GM21381 (cell line): ENCODE measurements at regions not wholly inside any gene's neighbourhood (a gene's known extent, or its start where the extent isn't known, plus 50 kb on each side); places are given as distances from the start of the nearest gene placed in this dataset.

Source experiments
- ATAC-seq: cut with Tn5 transposase; IDR thresholded peaks from one replicate; pipeline ENCODE4 v1.9.1; 2021; ENCODE audit warnings: mild to moderate bottlenecking, moderate library complexity; ENCODE audit not compliant: unreplicated experiment

DNA sequence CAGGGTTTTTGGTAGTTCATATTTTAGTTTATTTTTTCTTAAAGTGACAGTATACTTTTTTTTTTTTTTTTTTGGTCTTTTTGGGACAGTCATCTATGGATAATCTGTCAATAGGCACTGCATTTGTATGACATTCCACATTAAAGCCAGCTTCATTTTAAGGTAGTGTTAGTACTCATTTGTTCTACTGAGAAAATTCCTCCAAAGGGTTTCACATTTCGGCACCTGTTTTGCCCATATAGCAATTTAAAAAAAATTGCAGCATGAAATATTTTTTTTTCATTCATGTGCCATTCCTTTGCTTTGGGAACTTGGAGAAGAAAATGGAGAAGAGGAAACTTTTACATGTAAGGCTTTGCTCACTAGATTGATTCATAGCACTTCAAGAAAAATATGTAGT, 276.3 kb upstream of the TCF4 start:
- no peak for ATAC-seq

DNA sequence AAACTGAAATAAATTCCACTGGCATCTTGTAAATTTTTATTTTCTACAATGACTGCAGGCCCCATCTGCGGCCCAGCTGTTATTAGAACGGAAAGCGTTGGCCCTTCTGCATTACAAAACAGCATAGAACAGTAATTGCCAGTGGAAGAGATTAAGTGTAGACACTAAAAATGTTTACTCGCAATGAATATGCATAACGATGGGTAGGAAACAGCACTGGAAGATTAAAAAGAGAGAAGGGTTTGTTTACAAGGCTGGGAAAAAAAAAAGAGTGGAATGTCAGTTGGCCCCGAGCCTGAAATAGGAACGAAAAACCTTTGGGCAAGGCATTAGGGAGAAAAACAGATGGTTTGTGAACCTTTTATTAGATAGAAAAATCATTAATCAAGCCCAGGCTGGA, 275.9 kb upstream of the TCF4 start:
- no peak for ATAC-seq

DNA sequence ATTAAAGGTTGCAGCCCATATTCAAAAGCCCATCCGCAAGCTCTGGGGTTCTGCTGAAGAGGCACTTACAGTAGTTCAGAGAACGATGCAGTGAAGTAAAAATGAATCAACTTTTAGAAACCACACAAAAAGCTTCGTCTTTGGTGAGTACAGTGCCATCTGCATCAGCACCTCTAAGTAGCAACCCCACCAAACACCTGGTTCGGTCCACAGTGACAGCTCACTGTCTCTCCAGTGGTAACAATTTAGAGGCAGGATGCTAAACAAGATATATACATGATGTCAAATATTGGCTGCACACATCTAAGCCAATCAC, 275.4 kb upstream of the TCF4 start:
- ATAC-seq = no peak

DNA sequence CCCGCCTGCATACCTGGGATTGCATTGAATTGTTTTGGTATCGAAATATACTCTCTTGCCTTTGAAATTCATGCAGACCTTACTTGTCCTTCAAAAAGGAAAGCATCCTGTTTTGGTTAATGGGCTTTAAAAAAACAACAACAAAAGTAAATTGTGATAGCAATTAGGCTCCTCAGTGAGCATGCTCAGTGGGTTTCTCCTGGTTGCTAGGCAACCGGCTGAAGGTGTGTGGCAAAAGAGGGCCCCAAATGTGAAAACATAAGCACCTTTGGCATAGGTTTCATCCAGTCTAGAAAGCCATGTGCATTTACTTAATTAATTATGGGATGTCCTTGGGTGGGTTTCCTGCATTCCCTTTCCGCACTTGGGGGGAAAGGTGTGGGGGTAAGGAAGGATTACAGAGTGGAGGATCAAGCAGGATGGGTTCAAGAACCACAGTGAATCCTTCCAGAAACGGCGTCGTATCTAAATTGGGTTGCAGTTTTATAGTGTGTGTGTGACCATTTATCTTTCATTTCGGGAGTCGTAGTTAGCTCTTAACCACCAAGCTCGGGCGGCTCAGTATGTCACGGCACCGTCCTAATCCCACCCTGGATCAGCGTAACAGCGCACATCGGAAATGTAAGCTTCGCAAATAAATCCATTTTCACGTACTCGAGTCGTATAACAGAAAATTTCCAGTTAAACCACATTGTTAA, 274.9 kb upstream of the TCF4 start:
- no peak for ATAC-seq

DNA sequence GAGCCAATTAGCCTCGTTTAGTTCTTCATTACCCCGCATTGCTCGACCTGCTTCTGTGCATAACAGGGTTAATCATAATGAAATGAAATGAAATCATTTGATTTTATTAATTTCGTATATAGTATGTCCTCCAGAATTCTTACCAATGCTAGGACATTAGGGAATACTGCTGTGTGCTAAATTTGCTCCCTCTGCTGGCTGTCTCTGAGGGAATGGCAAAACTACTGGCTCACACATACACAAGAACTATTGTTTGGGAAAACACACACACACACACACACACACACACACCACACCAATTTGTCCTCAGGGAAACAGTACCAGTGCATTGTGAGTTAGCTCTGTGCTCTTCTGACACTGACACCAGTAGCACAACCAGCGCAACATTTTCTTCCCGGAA, 273.3 kb upstream of the TCF4 start:
- no peak for ATAC-seq

DNA sequence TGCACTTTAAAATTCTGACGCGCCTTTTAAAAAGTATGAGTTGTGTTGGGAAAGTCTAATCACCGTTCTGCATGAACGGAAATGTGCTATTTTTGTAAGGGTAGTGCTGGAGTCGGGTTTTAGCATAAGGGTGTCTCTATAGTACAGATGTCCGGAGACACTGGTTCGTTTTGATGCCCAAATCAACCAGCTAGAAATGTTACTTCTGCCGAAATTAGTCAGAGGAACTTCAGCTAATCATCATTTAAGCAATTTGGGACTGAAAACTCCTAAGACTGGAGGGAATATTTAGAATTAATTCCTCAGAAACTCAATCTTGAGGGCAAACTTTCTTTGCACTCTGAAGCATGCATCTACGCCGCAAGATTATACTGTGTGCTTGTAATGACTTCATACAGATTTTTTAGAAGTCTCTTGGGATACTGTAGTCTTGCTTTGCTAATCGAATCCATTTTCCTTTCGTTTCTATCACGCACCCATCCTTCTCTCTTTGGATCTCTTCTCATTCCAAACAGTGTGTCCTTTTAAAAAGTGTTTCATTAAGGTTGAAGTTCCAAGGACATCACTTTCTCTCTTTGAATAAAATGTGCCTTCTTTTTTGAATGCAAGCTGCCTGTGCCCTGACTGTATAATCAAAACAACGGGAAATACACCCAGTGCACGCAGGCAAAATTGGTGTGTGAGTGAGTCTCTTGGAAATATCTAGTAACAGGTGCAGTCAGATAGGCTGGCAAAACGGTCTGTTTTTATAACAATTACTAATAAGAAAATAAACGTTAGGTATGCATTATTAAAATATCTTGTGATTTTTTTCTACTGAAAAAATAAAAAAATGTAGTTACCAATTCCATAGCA, 270.9 kb upstream of the TCF4 start:
- ATAC-seq = no peak

DNA sequence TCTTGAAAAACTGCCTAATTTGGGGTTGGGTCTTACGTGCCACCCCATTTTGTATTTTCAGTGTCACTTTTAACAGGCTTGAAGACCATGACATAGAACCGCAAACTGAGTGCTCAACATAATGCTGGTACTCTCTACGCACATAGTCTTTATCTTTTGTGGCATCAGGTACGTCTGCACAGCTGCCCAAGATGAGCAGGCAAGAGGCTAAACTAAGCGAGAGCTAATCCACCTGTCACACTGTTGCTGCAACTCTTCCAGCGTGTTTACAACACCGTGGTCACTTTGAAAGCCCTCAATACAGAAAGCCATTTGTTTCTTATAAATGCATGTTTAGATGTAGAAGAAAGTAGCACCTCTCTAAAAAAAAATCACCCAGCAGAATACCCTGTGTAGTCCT, 270.0 kb upstream of the TCF4 start:
- no peak for ATAC-seq

DNA sequence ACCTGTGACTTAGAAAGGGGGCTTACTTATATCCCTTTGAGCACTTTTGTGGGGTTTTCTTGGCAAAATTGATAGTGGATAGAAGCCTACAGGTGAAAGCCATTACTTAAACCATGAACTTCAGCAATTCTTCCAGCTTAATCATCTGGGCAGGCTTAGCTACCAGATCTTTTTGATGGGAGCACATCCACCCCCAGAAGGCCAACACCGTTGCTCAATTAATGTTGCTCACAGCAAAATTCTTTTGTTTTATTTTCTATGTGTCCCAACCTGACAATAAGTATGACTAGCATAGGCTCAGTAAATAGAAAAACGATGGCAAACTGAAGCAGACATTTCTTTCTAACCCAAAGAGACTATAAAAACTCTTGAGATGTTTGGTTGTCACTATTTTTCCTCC, 269.4 kb upstream of the TCF4 start:
- no peak for ATAC-seq

DNA sequence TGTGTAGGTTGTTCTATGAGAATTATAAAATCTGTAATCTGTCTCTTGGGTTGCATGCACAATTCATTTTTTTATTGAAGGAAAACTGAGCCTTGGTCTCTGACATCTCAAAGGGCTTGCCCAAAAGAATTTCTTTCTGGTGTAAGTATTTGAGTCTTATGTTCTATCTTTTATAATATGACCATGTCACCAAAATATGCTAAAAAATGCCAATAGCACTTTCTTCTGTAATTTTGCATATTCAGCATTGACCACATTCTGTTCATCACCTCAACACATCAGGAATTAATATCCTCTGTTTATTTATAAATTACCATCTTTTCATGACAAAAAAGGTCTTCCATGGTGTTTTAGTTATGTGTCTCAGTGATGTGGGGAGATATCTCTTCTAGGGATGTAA, 268.7 kb upstream of the TCF4 start:
- no peak for ATAC-seq

DNA sequence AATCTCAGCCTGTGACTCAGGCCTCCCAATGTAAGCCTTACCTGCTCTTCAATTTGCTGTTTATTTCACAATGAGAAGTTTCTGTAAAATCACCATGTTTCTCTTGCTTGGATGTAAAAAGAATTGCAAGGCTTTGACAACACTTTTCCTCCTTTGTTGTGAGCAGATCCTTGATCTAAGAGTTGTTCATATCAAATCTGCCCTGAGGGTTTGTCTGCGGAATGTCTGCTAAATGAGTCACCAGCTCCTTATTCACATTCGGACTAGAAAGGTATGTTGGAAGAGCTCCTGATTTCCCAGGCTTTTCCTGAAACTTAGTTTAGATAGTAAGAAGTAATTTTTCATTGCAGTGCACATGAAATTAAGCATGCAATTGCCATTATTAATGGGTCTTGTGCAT, 268.2 kb upstream of the TCF4 start:
- no peak for ATAC-seq

DNA sequence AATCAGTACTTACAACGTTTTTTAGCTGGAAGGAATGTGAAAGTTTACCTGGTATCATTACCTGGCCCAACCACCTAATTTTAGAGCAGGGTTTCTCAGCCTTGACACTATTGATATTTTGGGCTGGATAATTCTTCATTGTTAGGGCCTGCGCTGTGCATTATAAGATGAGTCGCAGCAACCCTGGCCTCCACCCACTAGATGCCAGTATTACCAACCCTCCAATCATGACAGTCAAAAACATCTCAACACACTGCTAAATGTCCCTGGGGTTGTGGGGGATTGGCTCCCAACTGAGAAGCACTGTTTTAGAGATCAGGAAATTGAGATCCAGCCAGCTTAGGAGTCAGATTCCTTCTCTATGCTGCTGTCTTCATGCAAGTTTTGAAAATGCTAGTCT, 265.3 kb upstream of the TCF4 start:
- no peak for ATAC-seq

DNA sequence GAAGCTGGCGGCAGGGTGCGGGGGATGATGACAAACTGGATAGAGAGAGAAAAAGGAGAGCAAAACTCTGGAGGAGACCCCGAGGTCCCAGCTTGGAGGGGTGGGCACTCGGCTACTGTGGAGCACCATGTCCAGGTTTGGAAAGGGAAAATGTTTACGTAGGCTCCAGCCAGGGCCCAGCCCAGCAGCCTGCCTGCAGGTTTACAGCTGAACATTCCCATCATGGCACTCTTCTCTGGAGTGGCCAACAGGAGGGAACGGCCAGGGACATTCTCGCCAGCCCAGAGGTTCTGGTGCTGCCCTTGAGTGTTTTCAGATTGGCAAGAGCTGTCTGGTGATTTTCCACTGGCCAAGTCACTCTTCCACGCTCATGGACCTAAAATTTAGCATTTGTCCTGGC, 262.9 kb upstream of the TCF4 start:
- ATAC-seq = no peak

DNA sequence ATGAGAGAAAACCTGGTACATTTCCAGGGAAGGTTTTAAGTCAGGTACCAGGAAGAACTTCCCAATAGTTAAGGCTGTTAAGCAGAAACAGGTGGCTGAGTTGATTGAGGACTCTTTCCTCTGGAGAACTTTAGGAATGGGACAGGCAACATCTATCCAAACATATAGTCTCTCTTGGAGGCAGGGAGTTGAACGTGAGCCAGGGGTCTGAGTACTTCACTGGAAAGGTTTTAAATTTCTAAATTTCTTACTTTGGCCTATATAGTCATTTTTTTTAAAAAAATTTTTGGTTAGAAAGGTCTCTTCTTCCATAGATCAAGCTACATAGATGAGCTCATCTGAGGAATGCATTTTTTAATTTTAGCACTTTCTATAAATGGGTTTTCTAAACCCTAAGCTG, 261.4 kb upstream of the TCF4 start:
- no peak for ATAC-seq

DNA sequence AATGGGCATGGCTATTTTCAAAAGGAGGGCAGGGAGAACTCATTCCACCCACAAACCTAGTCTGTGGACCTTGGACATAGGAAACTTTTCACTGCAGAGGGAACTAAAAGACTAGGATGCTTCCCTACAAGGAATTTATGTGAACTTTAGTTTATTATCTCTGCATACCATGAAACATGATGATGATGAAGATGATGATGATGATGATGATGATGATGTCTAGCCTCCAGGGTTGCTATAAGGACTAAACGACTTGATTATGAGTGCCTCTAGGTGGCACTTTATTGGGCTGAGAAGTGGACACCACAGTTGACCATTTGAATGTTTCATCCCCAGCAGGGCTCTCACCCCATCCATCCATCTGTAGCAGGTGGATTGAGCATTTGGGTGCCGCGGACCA, 260.0 kb upstream of the TCF4 start:
- no peak for ATAC-seq

DNA sequence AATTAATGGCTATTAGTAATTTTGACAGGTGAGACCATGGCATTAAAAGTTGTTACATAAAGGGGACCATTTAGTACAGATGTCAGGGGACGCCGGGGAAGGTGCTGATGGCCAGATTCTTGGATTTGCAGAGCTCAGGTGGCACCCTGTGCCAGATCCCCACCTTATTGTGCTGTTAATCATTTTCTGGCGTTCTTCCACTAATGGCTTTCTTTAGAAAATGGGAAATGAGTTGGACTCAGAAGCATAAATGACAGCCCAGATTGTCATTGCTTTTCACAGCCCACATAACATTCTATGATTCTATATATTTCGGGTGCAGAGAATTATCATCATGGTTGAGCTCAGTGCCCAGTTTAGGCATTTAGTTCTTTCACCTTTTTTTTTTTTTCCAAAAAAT, 257.2 kb upstream of the TCF4 start:
- ATAC-seq = no peak

DNA sequence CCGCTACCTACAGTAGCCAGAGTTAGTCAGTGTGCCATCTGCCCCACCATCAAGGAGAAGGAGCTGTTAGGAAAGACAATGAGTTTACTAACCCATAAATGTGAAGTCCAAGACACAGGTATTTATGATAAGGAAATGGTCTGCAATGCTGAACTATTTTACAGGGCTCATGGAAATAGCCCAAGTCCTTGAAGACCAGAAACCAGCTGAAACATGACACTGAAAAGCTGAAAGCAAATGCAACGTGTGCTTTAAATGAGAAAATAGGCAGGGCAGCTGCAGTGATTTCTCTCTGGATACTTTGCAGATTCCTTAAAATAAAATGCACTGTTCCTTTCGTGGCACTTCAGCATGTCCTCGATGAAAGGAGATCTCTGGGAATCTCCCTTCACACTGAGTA, 256.4 kb upstream of the TCF4 start:
- ATAC-seq = no peak

DNA sequence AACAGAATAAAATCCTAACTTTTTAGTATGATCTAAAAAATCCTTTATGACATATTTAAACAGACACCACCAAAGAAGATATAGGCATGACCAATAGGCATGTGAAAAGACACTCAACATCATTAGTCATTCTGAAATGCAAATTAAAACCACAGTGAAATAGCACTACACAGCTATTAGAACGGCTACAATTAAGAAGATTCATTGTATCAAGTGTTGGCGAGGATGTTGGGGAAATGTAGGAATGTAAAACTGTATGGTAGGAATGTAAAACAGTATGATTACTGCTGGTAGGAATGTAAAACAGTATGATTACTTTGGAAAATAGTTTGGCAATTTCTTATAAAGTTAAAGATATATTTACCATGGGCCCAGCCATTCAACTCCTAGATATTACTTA, 253.3 kb upstream of the TCF4 start:
- no peak for ATAC-seq

DNA sequence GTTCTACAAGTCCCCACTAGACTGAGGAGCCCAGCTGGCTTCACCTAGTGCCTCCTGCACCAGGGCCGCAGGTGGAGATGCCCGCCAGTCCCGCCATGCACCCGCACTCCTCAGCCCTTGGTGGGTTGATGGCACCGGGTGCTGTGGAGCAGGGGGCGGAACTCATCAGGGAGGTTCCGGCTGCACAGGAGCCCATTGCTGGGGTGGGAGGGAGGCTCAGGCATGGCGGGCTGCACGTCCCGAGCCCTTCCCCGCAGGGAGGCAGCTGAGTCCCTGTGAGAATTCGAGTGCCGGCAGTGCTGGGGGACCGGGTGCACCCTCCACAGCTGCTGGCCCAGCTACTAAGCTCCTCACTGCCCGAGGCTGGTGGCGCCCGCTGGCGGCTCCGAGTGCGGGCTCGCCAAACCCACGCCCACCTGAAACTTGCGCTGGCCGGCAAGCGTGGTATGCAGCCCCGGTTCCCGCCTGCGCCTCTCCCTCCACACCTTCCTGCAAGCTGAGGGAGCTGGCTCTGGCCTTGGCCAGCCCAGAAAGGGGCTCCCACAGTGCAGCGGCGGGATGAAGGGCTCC, 252.7 kb upstream of the TCF4 start:
- ATAC-seq = no peak

DNA sequence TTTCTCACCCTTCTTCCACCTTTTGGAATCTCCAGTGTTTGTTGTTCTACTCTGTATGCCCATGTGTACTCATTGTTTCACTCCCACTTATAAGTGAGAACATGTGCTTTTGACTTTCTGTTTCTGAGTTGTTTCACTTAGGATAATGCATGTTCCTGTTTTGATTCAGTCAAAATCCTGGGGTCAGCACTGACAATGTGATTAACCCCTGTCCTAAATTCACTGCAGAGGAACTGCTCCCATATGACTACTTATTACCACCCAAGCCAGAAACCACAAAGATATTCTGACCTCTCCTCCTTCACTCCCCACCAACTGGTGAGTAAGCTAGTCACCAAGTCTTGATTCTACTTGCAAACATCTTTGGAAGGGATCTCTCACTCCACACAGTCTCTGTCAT, 251.4 kb upstream of the TCF4 start:
- ATAC-seq = no peak

DNA sequence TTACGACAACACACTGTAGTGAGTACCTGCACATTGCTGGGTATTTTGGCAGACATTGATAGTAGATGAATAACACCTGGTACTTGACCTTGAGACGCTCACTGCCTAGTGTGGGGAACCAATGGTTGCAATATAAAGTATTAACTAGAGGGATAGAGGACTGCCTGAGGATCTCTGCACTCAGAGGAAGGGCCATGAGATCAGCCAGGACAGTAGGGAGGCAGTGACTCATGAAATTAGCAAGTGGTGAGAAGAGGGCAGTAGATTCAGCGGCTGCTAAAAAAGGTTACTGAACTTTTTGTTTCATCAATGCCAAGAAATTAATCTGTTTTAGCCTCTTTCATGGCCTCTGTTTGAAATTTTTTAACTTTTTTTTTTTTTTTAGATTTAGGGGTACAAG, 250.8 kb upstream of the TCF4 start:
- ATAC-seq = no peak

DNA sequence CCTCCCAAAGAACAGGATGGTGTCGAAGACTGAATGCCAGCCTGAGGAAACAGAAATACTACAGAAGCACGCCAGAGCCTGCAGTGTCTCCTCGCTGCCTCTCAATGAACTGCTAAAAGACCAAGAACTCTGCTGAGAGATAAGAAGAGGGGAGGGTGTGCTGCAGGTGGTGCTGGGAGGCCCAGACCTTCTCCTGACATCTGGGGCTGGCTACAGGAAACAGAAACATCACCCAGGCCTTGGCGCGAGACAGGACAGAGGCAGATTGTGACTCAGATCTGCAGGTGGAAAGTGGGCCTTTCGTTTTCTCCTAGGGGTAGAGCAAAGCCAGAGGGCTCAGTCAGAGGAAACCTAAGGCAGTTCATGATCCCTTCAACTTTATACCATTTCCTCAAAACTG, 250.3 kb upstream of the TCF4 start:
- ATAC-seq = no peak

DNA sequence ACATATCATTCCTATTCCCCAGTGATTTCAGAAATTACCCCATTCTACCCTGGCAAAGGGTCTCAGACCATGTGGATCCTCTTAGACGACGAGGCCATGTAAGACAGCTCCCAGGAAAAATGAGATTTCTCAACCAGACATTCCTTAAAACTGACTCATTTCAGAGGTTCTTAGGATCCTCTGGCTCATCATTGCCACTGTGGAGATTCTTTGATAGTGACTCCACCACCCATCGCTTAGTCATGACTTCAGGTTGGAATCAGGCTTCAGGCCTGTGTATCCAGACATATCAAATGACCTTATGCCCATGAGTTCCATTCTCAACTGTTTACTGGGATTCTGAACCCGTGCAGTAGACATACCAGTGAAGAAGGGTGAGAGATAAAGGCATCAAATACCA, 245.6 kb upstream of the TCF4 start:
- no peak for ATAC-seq

DNA sequence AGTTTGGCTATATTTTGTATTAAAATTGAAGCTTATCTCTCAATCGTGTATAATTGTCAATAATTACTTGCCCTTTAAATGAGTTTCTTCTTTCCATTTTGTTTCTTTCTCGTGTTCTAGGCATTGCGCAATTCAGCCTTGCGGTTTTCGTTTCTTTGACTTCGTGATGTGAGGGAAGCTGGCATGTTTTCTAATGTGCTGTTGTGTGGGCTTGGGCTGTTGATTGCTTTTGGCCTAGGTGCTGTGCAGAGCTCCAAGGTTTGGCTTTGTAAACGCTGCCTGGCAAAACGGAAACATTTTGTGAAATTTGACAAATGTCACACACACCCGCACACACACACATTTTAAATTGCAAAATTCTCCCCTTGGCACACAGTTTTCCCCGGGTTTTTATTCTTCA, 242.6 kb upstream of the TCF4 start:
- ATAC-seq = no peak
